Chondrocyte (in vitro differentiated cells): ENCODE measurements at regions not wholly inside any gene's neighbourhood (a gene's known extent, or its start where the extent isn't known, plus 50 kb on each side); places are given as distances from the start of the nearest gene placed in this dataset.
A peak's percentile ranks its signal among the peaks of the same experiment; 100 is the strongest.

ENCODE experiments used
- DNase-seq: peaks from one replicate; pipeline ENCODE4 v3.0.0; 2021; ENCODE audit warnings: mixed read lengths, low spot score
- H3K27ac Mint-ChIP-seq: one replicate; pipeline ENCODE4 v1.8.0; 2021; ENCODE audit warnings: mild to moderate bottlenecking, moderate library complexity, mixed read lengths; ENCODE audit not compliant: unreplicated experiment
- H3K27me3 Mint-ChIP-seq: 2 replicates; pipeline ENCODE4 v1.8.0; 2021; ENCODE audit warnings: low read depth, mixed read lengths
- H3K36me3 Mint-ChIP-seq: 2 replicates; pipeline ENCODE4 v1.8.0; 2021; ENCODE audit warnings: low read depth, mixed read lengths
- H3K4me1 Mint-ChIP-seq: 2 replicates; pipeline ENCODE4 v1.8.0; 2021; ENCODE audit warnings: low read depth, mild to moderate bottlenecking, mixed read lengths
- H3K4me3 Mint-ChIP-seq: one replicate; pipeline ENCODE4 v1.8.0; 2021; ENCODE audit warnings: mild to moderate bottlenecking, moderate library complexity, mixed read lengths; ENCODE audit not compliant: unreplicated experiment
- H3K9me3 Mint-ChIP-seq: 2 replicates; pipeline ENCODE4 v1.8.0; 2021; ENCODE audit warnings: low read depth, mixed read lengths
- TF ChIP-seq, protein P1 (sequence below): fragments of 200-600 bp; sonication (generic); IDR thresholded peaks from 2 replicates; pipeline ENCODE4 v1.5.0; 2021; ENCODE audit warnings: antibody characterized with exemption, mild to moderate bottlenecking, moderate library complexity

DNA sequence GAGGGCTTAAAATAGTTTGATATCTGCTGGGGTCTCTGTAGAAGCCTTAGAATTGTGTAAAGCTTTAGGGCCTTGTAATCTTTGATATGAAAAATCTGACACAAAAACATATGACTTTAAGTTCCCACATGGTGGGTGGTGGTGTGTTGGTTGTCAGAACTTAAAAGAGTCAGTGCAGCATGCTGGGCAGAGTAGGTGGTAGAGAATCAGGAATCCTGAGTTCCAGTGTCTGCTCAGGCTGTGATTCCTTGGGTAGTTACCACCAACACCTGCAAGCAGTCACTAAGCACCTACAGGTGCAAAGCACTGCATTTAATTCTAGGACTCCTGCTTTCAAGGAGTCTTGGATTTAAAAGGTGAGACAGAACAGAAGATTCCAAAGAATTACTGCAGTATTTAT is 144.6 kb downstream of the ACER2 start:
- no peaks in the 10 kb centered on the region for H3K4me1 Mint-ChIP-seq
- peaks cover 2% of the 10 kb centered on the region for H3K9me3 Mint-ChIP-seq
- no peak overlapping the region for H3K27ac Mint-ChIP-seq
- peaks cover 7% of the 10 kb centered on the region for H3K27me3 Mint-ChIP-seq
- DNase-seq: no peak
- TF ChIP-seq, protein P1, sequence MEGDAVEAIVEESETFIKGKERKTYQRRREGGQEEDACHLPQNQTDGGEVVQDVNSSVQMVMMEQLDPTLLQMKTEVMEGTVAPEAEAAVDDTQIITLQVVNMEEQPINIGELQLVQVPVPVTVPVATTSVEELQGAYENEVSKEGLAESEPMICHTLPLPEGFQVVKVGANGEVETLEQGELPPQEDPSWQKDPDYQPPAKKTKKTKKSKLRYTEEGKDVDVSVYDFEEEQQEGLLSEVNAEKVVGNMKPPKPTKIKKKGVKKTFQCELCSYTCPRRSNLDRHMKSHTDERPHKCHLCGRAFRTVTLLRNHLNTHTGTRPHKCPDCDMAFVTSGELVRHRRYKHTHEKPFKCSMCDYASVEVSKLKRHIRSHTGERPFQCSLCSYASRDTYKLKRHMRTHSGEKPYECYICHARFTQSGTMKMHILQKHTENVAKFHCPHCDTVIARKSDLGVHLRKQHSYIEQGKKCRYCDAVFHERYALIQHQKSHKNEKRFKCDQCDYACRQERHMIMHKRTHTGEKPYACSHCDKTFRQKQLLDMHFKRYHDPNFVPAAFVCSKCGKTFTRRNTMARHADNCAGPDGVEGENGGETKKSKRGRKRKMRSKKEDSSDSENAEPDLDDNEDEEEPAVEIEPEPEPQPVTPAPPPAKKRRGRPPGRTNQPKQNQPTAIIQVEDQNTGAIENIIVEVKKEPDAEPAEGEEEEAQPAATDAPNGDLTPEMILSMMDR: no peak
- no peaks in the 10 kb centered on the region for H3K36me3 Mint-ChIP-seq
- no peak overlapping the region for H3K4me3 Mint-ChIP-seq

DNA sequence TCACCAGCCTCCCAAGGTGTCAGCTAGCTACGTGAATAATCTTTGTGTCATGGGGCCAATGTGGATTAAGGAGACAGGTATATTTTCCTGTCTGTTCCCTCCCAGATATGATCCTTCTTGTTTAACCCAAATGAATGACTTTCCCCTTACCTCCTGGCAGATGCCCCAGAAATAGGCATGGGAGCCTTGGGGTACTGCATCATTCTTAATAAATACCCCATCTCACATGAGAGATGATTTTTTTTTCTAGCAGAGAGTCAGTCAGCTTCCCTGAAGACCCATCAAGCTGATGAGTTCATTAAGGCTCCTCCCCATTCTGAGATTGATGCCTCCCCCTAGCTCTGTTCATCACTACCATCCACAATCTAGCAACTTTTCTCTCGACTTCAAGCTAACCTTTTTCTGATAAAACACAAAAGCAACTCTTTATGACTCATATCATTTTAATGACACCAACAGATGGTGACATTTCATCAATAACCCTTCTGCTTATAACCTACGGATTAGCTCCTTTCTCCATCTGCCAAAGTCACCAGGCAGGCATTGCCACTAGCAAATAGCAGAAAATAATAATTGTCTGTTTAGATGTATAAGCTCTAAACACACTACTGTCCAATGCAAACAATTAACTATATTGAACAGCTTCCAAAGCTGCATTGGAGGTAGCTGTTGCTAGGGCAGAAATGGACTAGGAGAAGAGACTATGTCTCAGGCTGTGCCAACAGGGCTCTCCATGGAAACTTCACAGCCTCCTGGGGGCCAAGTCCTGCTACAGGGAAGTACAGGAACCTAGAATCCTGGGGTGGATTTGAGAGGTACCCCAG is 143.7 kb downstream of the ACER2 start:
- Mint-ChIP-seq H3K27me3 (peaks cover 7% of the 10 kb centered on the region), H3K9me3 (peaks cover 2% of the 10 kb centered on the region), H3K36me3 (no peaks in the 10 kb centered on the region), H3K4me1 (no peaks in the 10 kb centered on the region), H3K27ac (no peak overlapping the region), H3K4me3 (no peak overlapping the region)
- DNase-seq: no peak
- TF ChIP-seq, protein P1: no peak

DNA sequence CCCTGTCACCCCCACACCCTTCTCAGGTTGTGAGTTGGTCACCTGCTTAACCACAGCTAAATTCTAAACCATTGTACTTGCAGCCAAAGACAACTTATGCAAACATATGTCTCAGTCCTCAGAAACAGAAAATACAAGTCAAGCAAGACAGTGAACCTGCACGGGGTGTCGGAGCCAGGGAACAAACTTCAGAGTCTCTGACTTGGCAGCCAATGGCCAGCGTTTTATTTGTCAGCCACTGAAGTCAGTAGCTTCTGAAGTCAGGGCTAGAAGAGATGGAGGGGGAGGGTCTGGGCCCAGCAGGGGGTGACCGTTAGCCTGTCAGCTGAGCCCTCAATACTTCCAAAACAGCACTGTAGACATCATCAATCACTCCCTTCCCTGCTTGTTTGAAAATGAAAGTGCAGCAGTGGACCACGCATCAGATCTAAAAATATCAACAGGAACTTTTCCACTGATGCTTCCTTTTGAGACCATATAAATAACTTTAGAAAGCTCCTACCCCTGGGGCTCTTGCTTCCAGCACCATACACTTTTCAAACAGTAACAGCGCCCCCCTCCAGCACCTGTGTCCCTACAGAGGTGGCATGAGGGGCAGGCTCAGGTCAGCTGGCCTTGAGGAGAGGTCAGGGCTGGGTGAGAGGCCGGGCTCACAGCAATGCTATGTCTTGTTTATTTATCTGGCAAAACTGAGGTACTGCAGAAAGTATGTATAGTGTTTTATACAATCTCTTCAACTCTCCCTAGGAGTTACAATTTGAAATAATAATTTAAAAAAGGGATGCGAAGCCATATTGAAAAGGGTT is 142.5 kb downstream of the ACER2 start:
- Mint-ChIP-seq H3K9me3 (peaks cover 2% of the 10 kb centered on the region), H3K4me1 (no peaks in the 10 kb centered on the region), H3K36me3 (no peaks in the 10 kb centered on the region), H3K27ac (no peak overlapping the region), H3K4me3 (peak overlapping the region; percentile 14), H3K27me3 (peaks cover 7% of the 10 kb centered on the region)
- TF ChIP-seq, protein P1: no peak
- no peak for DNase-seq

DNA sequence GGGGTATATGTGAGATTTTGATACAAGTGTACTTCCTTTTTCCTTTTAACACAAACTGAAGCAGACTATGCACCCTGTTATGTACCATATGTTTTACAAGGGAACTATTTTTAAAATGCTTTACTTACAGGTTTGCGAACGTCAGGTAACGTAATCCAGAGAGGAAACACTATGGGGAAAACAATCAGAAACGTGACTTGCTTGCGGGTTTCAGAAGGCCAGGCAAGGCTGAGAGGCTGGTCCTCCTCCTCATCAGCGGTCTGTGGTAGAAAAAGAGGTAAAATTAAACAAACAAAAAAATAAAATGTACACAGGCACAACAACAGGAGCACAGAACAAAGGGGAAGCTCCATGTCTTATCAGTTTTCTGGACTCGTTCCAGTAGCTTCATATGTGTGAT is 141.2 kb downstream of the ACER2 start:
- H3K27ac Mint-ChIP-seq: no peak overlapping the region
- no peak overlapping the region for H3K4me3 Mint-ChIP-seq
- no peaks in the 10 kb centered on the region for H3K4me1 Mint-ChIP-seq

DNA sequence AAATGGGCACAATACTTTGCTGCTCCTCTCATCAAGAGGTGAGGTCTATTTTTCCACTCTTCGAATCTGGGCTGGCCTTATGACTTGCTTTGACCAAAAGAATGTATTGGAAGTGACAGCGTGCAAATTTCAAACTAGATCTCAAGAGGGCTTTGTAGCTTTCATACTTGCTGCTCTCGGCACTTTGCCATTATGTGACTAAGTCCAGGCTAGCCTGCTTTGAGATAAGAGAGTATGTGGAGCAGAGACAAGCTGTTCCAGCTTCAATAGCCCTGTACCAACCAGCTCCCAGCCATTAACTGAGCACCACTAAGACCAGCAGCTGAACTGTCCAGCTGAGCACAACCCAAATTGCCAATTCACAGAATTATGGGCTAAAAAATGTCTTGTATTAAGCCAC is 124.6 kb downstream of the ACER2 start:
- H3K9me3 Mint-ChIP-seq: no peaks in the 10 kb centered on the region
- DNase-seq: no peak
- TF ChIP-seq, protein P1: no peak
- H3K27me3 Mint-ChIP-seq: peaks cover 11% of the 10 kb centered on the region
- H3K4me1 Mint-ChIP-seq: no peaks in the 10 kb centered on the region
- H3K36me3 Mint-ChIP-seq: no peaks in the 10 kb centered on the region
- H3K4me3 Mint-ChIP-seq: no peak overlapping the region
- no peak overlapping the region for H3K27ac Mint-ChIP-seq

More for the DNA sequence above, 141.2 kb downstream of the ACER2 start:
- no peak for DNase-seq
- Mint-ChIP-seq H3K27me3 (peaks cover 7% of the 10 kb centered on the region), H3K36me3 (no peaks in the 10 kb centered on the region), H3K9me3 (peaks cover 7% of the 10 kb centered on the region)
- TF ChIP-seq, protein P1: no peak
